ENCODE measurements at regions not wholly inside any gene's neighbourhood (a gene's known extent, or its start where the extent isn't known, plus 50 kb on each side); places are given as distances from the start of the nearest gene placed in this dataset.
"Not testable (repeated sequence)": the region's sequence is repeated elsewhere in the genome, so short reads cannot be mapped to it uniquely, and the experiment has no call there.

DNA sequence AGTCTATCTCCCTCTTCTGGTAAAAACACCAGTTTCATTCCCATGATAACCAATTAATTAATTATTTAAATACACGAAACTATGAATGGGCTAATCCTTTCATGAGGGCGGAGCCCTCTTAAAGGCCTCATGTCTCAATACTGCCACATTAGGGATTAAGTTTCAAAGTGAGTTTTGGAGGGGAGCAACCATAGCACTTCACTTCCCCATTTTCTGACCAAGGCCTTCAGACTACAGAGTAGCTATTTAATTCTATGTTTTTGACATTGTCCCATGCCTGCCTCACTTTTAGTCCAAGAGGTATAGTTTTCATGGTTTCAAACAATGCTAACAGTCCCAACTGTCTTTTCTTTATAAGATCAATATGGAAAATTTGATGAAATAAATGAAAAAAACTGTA lies 618.6 kb downstream of the ZWINT start:
- DNase-seq, result no peak

DNA sequence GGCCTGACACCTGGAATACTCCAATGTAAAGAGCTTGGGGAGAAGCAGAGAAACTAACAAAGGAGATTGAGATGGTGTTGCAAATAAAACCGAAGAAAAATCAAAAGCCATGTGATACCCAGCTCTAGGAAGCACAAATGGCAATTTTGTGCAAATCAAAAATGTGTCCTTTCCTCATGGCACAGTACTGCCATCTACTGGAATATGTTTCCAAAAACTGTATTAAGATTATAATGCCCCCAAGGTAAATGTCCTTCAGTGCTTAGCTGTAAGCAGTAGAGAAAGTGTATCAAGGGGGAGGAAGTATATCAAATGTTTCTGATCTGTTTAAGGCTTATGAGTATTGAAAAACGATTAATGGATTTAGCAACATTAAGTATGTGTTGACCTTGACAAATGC lies 620.3 kb downstream of the ZWINT start:
- peak in 1 of 2 donors; percentile 11 for DNase-seq

DNA sequence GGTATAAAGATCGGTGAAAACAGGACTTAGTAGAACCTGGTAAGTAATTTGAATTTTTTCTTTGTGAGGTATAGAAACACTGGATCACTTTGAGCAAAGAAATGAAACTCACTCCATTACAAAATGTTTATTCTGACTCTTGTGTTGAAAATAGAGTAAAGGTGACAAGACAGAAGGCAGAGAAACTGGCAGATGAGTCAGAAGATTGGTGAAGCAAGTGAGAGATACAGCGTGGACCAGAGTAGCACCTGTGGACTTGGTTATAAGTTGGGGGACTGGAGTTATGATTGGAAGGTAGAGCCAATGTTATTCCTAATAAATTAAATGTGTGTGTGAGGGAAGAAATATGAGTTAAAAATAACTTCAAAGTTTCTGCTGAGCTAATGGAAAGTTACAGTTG lies 620.9 kb downstream of the ZWINT start:
- no peak for DNase-seq

DNA sequence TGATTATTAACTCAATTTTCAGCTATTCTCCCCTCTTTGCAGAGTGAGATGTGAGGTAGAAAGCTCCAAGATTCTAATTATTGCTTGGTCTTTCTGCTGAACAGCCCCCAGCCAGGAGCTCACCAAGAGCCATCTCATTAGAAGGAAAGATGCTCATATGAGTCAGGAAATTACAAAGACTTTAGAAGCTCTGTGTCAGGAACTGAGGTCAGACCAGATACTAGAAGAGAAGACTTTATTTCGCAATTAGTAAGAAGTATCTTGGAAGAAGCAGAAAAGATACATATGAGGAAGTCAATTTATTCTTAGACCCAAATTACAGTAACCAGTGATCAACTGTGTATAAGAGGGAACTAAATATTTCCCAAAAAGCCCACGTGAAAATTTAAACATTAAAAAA lies 626.9 kb downstream of the ZWINT start:
- peak in 1 of 2 donors; percentile 11 for DNase-seq

DNA sequence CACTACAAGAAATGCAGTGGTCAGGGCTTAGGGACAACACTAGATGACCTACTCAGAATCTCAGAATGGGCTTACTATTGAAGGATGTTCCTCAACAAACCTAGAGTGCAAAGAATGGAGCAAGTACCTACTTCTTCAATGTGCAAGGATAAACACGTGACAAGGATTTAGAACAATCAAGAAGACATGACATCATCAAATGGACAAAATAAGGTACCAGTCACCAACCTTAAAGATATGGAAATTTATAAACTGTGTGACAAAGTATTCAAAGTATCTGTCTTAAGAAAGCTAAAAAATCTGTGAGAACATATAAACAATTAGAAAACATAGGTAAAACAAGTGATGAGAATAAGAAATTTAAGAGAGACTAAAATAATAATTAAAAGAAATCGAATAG lies 656.1 kb downstream of the ZWINT start:
- DNase-seq, result no peak

DNA sequence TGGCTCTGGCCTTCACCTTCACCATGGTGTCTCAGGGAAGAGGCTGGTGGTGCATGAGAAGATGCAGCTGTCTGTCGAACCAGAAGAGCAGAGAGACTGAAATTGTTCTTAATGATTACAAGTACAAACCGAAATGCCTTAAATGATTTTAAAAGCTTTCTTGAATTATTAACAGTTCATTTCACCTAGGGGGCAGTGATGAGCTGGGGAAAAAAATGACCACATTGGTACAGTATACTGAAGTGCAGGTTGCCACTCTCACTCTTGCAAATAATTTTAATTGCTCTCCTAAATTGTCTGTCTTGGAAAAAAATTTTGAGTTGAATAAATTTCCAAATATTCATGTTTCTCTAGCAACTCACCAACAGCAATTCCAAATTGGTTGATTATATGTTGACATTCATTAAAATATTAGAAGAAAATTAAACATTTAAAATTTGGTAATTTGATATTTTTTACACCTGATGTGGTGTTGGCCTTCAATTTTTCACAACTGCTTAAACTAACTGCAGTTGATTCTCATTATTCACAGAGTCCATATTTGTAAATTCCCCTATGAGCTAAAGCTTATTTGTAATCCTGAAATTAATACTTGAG lies 692.6 kb downstream of the ZWINT start:
- DNase-seq, result peak in 1 of 2 donors; percentile 3

DNA sequence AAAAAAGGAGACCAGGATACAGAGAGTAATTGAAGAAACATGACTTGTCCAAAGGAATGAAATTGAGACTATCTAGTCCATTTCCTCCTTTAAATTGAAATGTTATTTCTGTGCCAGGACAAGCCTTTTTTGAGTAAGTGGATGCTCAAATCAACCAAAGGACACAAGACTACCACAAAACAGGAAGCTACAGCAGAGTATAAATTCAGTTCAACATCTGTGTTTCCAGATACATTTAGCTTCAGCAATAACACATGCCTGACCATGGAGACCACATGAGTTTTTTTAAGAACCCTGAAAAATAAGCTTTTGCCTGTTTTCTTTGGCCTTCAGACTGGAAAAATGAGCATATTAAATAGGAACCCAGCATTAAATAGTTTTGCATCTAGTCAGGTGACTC lies 707.5 kb downstream of the ZWINT start:
- DNase-seq, result no peak

DNA sequence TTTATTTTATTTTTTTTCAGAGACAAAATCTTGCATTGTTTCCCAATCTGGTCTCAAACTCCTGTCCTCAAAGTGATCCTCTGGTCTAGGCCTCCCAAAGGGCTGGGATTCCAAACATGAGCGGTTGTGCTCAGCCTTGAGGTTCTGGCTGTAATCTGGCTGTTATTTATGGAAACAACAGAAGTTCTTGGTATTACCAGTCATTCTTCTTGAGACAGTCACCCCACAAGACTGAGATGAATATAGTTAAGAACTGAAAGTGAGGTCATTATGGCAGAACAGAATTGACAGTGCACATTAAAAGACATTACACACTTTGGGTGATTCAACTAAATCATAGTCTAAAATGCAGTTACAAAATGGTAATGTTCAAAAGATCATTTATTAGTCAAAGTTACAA lies 719.5 kb downstream of the ZWINT start:
- DNase-seq, result no peak

DNA sequence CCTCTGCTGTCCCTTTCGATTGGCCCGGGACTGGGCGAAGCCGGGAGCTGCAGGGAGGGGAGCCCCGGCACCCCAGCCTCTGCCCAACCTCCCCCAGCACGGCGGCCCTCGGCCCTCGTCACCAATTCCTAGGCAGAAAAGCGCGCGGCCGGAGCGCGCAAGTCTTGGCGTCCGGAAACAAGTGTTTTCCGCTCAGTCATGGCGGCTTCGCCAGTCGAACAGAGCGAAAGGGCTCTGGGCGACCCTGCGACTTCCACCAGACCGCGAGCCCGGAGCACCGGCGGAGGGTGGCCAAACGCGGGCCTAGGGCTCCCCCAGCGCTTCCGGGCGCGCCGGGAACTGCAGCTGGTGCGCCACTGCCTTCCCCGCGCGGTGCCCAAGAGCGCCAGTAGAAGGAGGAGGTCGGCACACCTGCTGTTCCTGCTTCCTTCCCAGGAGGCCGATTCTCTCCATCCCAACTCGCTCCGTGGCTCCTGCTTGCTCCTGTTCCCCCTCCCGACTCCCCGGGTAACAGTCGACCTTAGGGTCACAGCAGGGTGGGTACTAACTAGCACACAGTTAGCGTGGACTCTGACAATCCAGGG lies 729.9 kb downstream of the ZWINT start:
- peak in 1 of 2 donors; percentile 1 for DNase-seq

DNA sequence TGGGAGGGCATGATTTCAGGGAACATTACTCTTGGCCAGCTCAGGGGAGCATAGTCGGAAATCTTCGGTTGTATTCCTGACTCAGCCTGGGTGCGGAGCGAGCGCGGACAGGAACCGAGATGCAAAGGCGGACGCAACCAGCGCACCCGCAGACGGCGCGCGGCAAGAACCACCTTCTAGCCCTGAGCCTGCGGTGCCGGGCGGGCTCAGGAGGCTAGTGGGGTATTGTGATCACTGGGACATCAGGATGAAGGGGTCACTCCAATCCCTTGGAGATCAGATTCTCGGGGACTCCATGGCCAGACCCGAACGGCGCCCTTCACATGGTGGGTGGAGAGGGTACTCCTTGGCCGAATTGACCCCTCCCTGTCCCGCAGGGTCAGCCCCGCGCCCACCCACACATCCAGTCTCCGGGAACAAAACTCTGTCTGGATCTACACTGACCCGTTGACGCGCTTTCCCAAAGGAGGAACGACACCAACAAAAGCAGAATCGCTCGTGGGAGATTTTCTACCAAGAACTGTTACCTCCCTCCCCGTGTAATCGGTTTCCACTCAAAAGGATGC lies 730.5 kb downstream of the ZWINT start:
- DNase-seq, result no peak

DNA sequence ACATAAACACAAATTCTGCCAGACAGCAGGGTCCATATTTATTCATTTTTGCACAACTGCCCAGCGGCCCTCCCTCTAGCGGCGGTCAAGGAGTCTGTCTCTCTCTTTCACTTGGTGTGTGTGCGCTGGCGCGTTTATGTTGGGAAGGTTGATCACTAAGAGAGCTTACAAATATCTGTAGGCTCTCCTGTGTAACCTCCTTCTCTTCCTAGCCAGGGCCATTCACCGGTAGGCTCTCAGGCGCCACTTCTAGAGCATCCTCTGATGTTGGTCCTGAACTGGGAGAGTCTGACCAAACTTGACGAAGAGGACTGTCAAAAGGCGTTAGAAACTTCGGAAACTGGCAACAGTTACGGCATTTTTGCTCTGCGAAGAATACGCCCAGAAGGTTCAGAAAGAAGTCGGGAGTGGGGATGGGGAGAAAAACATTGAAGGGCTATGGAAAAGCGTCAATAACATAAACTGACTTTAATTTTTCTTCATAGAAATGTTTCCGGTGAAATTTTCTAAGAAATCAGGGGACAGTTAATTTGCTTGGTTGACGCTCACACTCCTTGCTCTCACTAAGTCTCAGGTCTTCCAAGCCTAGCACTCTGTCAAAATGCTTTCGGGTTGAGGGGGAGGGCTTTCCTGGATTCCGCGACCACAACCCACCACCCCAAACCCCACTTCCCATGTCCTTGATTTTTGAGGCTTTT lies 731.1 kb downstream of the ZWINT start:
- DNase-seq, result peak in 1 of 2 donors; percentile 12

DNA sequence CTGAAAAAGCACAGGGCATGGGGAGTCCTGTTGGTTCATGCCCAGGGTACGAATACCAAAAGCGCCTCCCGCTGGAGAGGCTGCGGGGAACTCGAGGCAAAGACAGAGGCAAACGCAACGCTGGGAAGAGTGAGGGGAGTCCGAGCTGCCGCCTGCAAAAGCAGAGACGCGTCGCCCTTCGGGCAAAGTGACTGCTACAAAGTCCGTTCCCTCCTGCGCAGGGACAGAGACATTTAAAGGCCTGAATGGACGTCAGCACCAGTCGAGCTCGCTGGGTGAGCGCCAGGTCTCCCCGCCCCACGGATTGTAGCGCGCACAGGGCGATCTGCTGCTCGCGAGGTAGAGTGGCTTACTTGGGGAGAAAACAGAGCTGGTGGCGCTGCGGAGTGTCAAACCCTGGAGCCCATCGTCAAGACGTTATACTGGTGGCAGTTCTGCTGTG lies 732.8 kb downstream of the ZWINT start:
- DNase-seq, result no peak

DNA sequence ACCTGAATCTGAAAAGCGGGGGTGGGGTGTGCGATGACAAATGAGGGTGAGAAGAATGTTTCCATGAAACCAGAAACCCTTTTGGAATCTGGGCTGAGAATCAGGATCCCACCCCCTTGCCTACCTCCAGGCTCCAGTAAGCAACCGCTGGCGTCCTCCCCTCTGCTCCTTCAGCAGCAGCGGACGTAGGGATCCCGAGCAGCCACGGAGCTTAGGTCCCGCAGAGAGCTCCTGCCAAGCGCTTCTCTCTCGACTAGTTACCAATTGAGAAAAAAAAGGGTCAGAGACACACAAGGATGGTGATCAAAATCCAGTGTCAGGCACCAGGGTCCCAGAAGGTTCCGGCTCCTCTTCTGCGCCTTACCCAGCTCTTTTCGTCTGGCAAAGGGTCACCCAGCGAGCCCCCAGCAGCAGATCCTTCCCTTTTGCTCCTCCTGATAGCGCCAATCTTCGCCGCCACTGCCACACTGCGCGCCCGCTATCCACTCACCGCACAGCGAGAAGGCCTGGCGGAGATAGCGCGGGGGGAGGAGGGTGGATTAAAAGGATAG lies 733.5 kb downstream of the ZWINT start:
- no peak for DNase-seq

DNA sequence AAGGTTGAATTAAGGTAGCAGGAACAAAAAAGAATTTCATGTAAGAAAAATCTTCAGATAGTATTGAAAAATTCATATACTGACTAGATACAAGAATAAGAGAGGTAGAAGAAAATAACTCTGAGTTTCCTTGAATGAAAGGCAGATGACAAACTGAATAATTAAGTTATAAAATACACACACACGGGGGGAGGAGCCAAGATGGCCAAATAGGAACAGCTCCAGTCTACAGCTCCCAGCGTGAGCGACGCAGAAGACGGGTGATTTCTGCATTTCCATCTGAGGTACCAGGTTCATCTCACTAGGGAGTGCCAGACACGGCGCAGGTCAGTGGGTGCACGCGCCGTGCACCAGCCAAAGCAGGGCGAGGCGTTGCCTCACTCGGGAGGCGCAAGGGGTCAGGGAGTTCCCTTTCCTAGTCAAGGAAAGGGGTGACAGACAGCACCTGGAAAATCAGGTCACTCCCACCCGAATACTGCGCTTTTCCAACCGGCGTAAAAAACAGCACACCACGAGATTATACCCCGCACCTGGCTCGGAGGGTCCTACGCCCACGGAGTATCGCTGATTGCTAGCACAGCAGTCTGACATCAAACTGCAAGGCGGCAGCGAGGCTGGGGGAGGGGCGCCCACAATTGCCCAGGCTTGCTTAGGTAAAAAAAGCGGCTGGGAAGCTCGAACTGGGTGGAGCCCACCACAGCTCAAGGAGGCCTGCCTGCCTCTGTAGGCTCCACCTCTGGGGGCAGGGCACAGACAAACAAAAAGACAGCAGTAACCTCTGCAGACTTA lies 759.2 kb downstream of the ZWINT start:
- DNase-seq, result not testable (repeated sequence)

DNA sequence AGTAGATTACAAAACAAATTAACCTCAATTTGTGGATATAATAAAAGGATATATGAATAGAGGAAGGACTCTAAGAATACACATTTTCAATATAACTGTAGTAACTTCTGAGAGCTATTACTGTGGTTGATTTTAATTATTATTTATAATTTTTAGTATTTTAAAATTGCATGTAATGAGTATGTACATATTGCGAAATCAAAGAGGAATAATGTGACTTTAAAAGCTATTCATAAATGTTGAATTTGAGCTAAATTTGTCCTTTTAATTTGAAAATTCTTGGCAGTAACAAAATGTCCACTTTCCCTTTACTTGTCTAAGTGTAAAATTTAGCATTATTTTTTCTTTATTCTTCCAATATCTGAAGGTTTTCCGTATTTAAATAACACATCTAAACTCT lies 750.6 kb upstream of the PCDH15 start:
- DNase-seq, result no peak

DNA sequence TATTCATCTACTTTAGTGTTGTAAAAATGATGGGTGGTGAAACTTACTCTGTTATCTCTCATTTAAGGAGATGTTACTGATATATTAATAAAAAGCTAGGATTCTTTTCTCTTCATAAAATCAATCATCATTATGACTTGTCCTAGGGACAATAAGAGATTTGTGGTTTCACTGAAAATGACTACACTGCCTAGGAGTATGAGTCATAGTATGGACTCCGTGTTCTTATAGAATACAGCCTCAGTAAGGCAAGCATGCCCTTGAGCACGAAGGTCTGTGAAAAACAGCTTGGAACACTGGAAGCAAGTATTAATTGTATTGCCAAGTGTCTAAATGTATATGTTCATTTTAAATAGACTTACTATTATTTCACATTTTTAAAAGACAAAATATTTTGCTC lies 749.2 kb upstream of the PCDH15 start:
- no peak for DNase-seq

DNA sequence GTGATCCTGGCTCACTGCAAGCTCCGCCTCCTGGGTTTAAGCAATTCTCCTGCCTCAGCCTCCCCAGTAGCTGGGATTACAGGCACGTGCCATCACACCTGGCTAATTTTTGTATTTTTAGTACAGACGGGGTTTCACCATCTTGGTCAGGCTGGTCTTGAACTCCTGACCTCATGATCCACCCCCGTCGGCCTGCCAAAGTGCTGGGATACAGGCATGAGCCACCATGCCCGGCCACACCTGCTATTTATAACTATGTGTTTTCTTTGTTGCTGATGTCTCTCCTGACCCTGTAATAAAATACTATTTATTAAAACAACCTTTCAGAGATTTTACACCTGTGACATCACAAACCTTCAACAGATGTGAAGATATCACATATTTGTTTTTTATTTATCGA lies 736.5 kb upstream of the PCDH15 start:
- not testable (repeated sequence) for DNase-seq

DNA sequence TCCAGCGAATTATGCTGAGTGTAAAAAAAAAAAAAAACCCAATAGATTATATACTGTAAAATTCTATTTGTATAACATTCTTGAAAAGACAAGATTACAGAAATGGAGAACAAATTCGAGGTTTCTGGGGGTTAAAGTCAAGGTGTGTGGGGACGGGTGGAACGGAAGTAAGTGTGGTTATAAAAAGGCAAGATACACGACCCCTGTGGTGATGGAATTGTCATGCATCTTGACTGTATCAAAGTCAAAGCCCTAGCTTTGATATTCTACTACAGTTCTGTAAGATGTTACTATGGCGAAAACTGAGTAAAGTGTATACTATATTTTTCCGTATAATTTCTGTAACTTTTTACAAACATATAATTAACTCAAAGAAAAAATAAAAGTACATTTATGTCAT lies 718.2 kb upstream of the PCDH15 start:
- no peak for DNase-seq

DNA sequence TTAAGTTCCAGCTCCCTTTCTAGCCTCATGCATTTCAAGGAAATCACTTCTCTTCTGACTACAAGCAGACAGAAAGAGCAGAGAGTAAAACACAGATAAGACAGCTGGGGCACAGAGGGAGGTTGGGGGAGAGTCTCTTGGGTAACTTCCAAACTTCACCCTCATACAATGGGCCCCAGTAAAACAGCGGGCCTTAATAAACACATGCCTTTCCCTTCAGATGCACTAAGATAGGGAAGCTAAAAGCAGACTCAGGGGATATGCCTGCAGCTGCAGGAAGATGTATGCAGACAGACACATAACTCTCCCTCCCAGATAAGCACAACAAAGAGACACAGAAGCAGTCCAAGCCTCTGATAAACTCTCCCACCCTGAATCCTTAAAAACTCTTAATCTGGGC lies 717.4 kb upstream of the PCDH15 start:
- DNase-seq, result not testable (repeated sequence)

DNA sequence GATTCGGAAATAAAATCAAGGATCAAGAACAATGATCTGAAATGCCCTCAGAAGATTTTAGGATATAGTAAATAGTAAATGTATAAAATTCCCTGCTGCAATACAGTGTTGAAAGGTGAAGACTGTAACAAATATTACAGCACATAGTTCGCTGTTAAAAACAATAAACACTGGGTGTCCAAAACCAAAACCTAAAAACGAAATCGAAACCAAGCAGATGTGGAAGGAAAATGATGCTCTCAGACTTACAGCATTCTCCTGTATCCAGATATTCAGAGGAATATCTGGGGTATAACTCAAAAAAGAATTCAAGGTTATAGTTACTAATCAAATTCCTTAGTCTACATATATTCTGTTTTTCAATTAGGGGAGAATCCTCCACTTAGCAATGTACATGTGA lies 708.1 kb upstream of the PCDH15 start:
- DNase-seq, result no peak

DNA sequence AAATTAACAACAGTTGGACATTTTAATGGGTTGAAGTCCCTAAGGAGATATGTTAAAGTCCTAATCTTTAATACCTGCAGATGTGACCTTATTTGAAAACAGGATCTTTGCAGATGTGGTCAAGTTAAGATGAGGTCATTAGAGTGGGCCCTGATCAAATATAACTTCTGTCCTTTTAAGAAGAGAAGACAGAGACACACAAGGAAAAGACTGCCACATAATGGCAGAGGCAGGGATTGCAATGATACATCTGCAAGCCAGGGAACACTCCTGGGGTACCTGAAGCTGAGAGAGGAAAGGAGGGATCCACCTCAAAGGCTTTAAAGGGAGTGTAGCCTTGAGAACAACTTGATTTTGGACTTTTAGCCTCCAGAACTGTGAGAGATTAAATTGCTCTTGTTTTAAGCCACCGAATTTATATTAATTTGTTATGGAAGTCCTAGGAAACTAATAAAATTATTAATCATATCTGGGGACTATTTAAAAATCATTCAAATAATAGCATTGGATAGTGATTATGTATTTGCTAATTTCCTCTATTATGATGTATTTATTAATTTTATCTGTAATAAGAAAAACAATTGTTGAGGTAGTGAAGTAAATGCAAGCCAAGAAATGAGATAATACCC lies 700.0 kb upstream of the PCDH15 start:
- DNase-seq, result peak in 1 of 2 donors; percentile 4

DNA sequence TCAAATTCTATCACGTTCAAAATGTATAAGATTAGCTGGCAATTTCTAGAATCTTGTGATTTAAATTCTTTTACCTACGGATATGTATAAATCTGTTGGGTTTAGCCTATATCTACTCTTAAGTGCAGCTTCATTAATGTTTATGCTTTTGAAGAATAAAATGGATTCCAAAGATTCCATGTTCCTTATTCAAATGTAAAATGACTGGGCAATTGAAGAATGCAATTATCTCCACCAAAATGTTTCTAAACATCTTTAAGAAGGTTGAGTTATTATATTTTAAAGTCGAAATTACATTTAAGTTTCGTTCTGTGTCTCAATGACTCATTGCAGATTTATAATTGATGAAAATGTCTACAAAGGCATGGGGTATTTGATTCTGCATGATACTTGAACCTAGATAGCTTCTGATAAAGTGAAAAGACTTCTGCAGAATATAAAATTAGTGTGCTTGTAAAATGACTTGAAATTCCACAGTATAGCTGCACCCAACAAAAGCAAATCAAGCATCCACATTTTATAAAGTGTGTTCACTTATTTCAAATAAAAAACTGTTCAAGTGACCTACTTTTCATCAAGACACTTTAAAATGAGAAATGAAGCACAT lies 697.0 kb upstream of the PCDH15 start:
- no peak for DNase-seq
